ENCODE measurements at regions not wholly inside any gene's neighbourhood (a gene's known extent, or its start where the extent isn't known, plus 50 kb on each side); places are given as distances from the start of the nearest gene placed in this dataset.

DNA sequence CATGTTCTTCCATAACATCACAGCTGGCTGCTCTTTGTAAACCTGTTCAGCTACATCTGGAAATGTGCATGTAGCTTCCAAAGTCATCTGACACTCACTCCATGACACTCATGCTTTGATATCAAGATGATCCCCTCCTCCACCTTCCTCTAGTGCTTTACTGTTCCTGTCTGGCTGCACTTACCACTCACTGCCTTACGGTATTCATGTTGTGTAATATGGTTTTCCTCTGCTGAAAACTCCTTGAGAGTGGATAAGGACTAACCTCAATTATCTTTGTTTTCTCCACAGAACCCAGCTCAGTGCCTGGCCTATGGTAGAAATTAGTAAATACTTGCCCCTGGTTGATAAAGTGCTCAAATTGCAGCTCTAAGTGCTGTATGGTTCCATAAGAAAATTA is 483.9 kb downstream of the HTR7 start:
- H3K27me3 ChIP-seq (ENCODE audit: control insufficient read depth in 1 of 2, insufficient read depth in 2 of 2, low read length in 1 of 2): no peaks in the 10 kb centered on the region
- 95 to 97% methylated on average over 1 of the region's 1 CpG for whole genome bisulfite sequencing, 2 donors
- H3K27ac ChIP-seq (ENCODE audit: low read depth in 1 of 2, low read length in 2 of 2): no peak overlapping the region
- no peak for DNase-seq
- no peaks in the 10 kb centered on the region for H3K4me1 ChIP-seq (ENCODE audit: control insufficient read depth in 1 of 2, insufficient read depth in 2 of 2, low read length in 2 of 2)
- no peaks in the 10 kb centered on the region for H3K36me3 ChIP-seq (ENCODE audit: control insufficient read depth in 1 of 2, insufficient read depth in 2 of 2, low read length in 1 of 2)
- no peak for ATAC-seq (ENCODE audit: low FRiP score)
- H3K4me3 ChIP-seq (ENCODE audit: low read length in 2 of 2): no peak overlapping the region
- no peaks in the 10 kb centered on the region for H3K9me3 ChIP-seq (ENCODE audit: control insufficient read depth, low read length)
- intact Hi-C loops (cut with DNase I): no loop called here

DNA sequence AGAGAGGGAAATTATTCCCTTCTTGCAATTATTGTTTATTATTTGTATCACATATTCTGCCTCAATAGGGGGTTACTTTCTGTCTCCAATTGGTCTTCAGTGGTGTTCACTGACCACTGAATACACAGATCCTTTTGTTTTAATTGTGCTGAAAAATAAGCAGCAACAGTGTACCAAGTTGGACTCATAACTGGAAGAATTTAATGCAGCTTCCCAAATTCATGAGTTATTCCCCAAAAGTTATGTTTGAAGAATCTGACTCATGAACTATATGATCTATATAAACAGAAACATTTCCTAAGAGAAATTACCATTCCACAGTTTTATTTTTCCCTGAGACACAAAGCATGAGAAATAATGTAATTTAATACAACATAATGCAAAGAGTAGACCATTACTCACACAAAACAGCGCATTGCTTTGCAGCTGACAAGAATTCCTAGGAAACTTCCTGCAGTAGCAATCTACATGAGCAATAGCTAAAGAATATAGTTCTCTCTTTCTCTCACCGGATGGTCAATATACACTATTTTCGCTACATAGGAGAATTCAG is 479.2 kb downstream of the HTR7 start:
- no peaks in the 10 kb centered on the region for H3K9me3 ChIP-seq (ENCODE audit: control insufficient read depth, low read length)
- 70 to 86% methylated on average over 3 of the region's 3 CpGs for WGBS, 2 donors
- no peak for ATAC-seq (ENCODE audit: low FRiP score)
- no peaks in the 10 kb centered on the region for H3K27me3 ChIP-seq (ENCODE audit: control insufficient read depth in 1 of 2, insufficient read depth in 2 of 2, low read length in 1 of 2)
- no peaks in the 10 kb centered on the region for H3K36me3 ChIP-seq (ENCODE audit: control insufficient read depth in 1 of 2, insufficient read depth in 2 of 2, low read length in 1 of 2)
- H3K4me3 ChIP-seq (ENCODE audit: low read length in 2 of 2): no peak overlapping the region
- intact Hi-C loops (cut with DNase I): no loop called here
- no peak for DNase-seq
- no peak overlapping the region for H3K27ac ChIP-seq (ENCODE audit: low read depth in 1 of 2, low read length in 2 of 2)
- H3K4me1 ChIP-seq (ENCODE audit: control insufficient read depth in 1 of 2, insufficient read depth in 2 of 2, low read length in 2 of 2): no peaks in the 10 kb centered on the region

DNA sequence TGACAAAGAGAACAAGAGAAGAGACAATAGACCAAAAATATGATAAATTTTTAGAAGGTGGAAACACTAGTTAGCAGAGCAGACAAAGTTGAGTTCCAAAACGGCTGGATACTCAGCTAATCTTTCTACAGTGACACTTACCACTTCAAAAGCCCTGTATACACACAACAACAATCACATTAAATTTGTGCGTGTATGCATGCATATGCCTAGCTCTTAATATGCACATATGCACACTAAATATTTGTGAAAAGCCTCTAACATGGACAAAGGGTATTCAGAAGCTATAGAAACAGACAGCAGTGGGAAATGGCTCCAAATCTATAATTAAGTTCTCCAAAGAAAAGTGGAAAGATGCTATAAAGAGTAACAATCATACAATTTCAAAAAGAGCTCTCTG is 476.4 kb downstream of the HTR7 start:
- no peak for DNase-seq
- H3K9me3 ChIP-seq (ENCODE audit: control insufficient read depth, low read length): no peaks in the 10 kb centered on the region
- intact Hi-C loops (cut with DNase I): no loop called here
- H3K4me3 ChIP-seq (ENCODE audit: low read length in 2 of 2): no peak overlapping the region
- H3K4me1 ChIP-seq (ENCODE audit: control insufficient read depth in 1 of 2, insufficient read depth in 2 of 2, low read length in 2 of 2): no peaks in the 10 kb centered on the region
- H3K27me3 ChIP-seq (ENCODE audit: control insufficient read depth in 1 of 2, insufficient read depth in 2 of 2, low read length in 1 of 2): no peaks in the 10 kb centered on the region
- WGBS, 2 donors: 65 to 70% methylated on average over 2 of the region's 2 CpGs
- no peak for ATAC-seq (ENCODE audit: low FRiP score)
- no peak overlapping the region for H3K27ac ChIP-seq (ENCODE audit: low read depth in 1 of 2, low read length in 2 of 2)
- no peaks in the 10 kb centered on the region for H3K36me3 ChIP-seq (ENCODE audit: control insufficient read depth in 1 of 2, insufficient read depth in 2 of 2, low read length in 1 of 2)

DNA sequence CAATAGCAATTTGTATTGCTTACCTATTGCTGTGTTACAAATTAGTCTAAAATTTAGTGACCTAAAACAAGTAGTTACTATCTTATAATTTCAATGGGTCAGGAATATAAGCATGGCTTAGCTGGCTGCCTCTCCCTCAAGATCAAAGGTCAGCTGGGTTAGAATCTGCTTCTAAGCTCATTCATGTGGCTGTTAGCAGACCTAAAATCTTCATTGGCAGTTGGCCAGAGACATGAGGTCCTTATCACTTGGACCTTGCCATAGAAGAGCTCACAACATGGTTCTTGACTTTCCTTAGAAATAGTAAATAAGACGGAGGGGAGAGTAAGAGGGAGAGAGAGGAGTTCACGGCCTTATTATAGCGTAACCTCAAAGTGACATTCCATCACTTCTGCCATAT is 468.0 kb downstream of the HTR7 start:
- Histone ChIP-seq H3K27me3 (ENCODE audit: control insufficient read depth in 1 of 2, insufficient read depth in 2 of 2, low read length in 1 of 2) (no peaks in the 10 kb centered on the region), H3K36me3 (ENCODE audit: control insufficient read depth in 1 of 2, insufficient read depth in 2 of 2, low read length in 1 of 2) (no peaks in the 10 kb centered on the region), H3K4me1 (ENCODE audit: control insufficient read depth in 1 of 2, insufficient read depth in 2 of 2, low read length in 2 of 2) (no peaks in the 10 kb centered on the region), H3K27ac (ENCODE audit: low read depth in 1 of 2, low read length in 2 of 2) (no peak overlapping the region), H3K4me3 (ENCODE audit: low read length in 2 of 2) (no peak overlapping the region), H3K9me3 (ENCODE audit: control insufficient read depth, low read length) (no peaks in the 10 kb centered on the region)
- no peak for ATAC-seq (ENCODE audit: low FRiP score)
- WGBS, 2 donors: 97 to 100% methylated on average over 3 of the region's 3 CpGs
- DNase-seq: no peak
- intact Hi-C loops (cut with DNase I): no loop called here

DNA sequence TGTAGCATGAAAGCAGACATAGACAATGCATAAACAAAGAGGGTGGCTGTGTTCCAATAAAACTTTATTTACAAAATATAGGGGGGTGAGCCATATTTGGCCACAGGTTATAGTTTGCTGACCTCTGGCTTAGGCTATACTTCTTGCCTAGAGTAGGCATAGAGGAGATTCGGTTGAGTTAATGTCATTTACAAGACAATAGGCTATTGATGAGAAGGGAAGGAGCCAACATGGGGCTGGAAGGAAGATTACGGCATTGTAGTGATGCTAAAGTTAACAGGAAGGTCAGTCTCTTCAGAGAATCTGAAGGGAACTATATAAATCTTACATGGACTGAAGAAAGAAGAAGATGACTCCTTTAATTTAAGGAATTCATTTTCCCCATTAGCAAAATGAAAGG is 463.5 kb downstream of the HTR7 start:
- Histone ChIP-seq H3K9me3 (ENCODE audit: control insufficient read depth, low read length) (no peaks in the 10 kb centered on the region), H3K36me3 (ENCODE audit: control insufficient read depth in 1 of 2, insufficient read depth in 2 of 2, low read length in 1 of 2) (no peaks in the 10 kb centered on the region), H3K4me1 (ENCODE audit: control insufficient read depth in 1 of 2, insufficient read depth in 2 of 2, low read length in 2 of 2) (no peaks in the 10 kb centered on the region), H3K4me3 (ENCODE audit: low read length in 2 of 2) (no peak overlapping the region), H3K27ac (ENCODE audit: low read depth in 1 of 2, low read length in 2 of 2) (no peak overlapping the region), H3K27me3 (ENCODE audit: control insufficient read depth in 1 of 2, insufficient read depth in 2 of 2, low read length in 1 of 2) (no peaks in the 10 kb centered on the region)
- DNase-seq (no peak), ATAC-seq (ENCODE audit: low FRiP score) (no peak)
- intact Hi-C loops (cut with DNase I): no loop called here
- WGBS, 2 donors: 75 to 88% methylated on average over 2 of the region's 2 CpGs

DNA sequence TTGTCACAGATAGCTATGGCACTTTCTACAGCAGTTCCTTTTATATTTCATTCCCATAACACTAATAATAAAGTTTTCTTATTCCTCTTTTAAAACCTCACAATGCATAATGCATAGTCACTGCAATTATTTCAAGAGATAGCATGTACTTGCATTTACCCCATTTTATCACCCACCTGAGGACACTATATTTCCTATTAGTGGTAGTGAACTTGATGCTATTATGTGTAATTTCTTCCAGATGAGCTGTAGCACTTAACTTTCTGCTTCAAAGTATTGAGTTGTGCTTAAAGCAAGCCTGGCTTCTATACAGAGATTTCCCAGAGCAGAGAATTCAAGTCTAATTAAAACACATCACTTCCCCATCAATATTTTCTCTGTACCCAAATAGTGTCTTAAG is 461.1 kb downstream of the HTR7 start:
- no peak for ATAC-seq (ENCODE audit: low FRiP score)
- DNase-seq: no peak
- intact Hi-C loops (cut with DNase I): no loop called here

GRCh38 chr10:90398566-90398965 is 459.3 kb downstream of the HTR7 start:
- no peak for DNase-seq
- no peak overlapping the region for H3K27ac ChIP-seq (ENCODE audit: low read depth in 1 of 2, low read length in 2 of 2)
- H3K36me3 ChIP-seq (ENCODE audit: control insufficient read depth in 1 of 2, insufficient read depth in 2 of 2, low read length in 1 of 2): no peaks in the 10 kb centered on the region
- H3K27me3 ChIP-seq (ENCODE audit: control insufficient read depth in 1 of 2, insufficient read depth in 2 of 2, low read length in 1 of 2): no peaks in the 10 kb centered on the region
- no peaks in the 10 kb centered on the region for H3K4me1 ChIP-seq (ENCODE audit: control insufficient read depth in 1 of 2, insufficient read depth in 2 of 2, low read length in 2 of 2)
- intact Hi-C loops (cut with DNase I): no loop called here
- no peak for ATAC-seq (ENCODE audit: low FRiP score)
- H3K4me3 ChIP-seq (ENCODE audit: low read length in 2 of 2): no peak overlapping the region
- no peaks in the 10 kb centered on the region for H3K9me3 ChIP-seq (ENCODE audit: control insufficient read depth, low read length)

More for the DNA sequence above, 461.1 kb downstream of the HTR7 start:
- Histone ChIP-seq H3K4me1 (ENCODE audit: control insufficient read depth in 1 of 2, insufficient read depth in 2 of 2, low read length in 2 of 2) (no peaks in the 10 kb centered on the region), H3K36me3 (ENCODE audit: control insufficient read depth in 1 of 2, insufficient read depth in 2 of 2, low read length in 1 of 2) (no peaks in the 10 kb centered on the region), H3K27me3 (ENCODE audit: control insufficient read depth in 1 of 2, insufficient read depth in 2 of 2, low read length in 1 of 2) (no peaks in the 10 kb centered on the region), H3K4me3 (ENCODE audit: low read length in 2 of 2) (no peak overlapping the region), H3K27ac (ENCODE audit: low read depth in 1 of 2, low read length in 2 of 2) (no peak overlapping the region), H3K9me3 (ENCODE audit: control insufficient read depth, low read length) (no peaks in the 10 kb centered on the region)

GRCh38 chr10:90399782-90400181 is 458.1 kb downstream of the HTR7 start:
- intact Hi-C loops (cut with DNase I): no loop called here
- Histone ChIP-seq H3K27me3 (ENCODE audit: control insufficient read depth in 1 of 2, insufficient read depth in 2 of 2, low read length in 1 of 2) (no peaks in the 10 kb centered on the region), H3K4me3 (ENCODE audit: low read length in 2 of 2) (no peak overlapping the region), H3K9me3 (ENCODE audit: control insufficient read depth, low read length) (no peaks in the 10 kb centered on the region), H3K4me1 (ENCODE audit: control insufficient read depth in 1 of 2, insufficient read depth in 2 of 2, low read length in 2 of 2) (no peaks in the 10 kb centered on the region), H3K27ac (ENCODE audit: low read depth in 1 of 2, low read length in 2 of 2) (no peak overlapping the region), H3K36me3 (ENCODE audit: control insufficient read depth in 1 of 2, insufficient read depth in 2 of 2, low read length in 1 of 2) (no peaks in the 10 kb centered on the region)
- no peak for DNase-seq
- WGBS, 2 donors: 90 to 95% methylated on average over 1 of the region's 1 CpG
- ATAC-seq (ENCODE audit: low FRiP score): no peak

DNA sequence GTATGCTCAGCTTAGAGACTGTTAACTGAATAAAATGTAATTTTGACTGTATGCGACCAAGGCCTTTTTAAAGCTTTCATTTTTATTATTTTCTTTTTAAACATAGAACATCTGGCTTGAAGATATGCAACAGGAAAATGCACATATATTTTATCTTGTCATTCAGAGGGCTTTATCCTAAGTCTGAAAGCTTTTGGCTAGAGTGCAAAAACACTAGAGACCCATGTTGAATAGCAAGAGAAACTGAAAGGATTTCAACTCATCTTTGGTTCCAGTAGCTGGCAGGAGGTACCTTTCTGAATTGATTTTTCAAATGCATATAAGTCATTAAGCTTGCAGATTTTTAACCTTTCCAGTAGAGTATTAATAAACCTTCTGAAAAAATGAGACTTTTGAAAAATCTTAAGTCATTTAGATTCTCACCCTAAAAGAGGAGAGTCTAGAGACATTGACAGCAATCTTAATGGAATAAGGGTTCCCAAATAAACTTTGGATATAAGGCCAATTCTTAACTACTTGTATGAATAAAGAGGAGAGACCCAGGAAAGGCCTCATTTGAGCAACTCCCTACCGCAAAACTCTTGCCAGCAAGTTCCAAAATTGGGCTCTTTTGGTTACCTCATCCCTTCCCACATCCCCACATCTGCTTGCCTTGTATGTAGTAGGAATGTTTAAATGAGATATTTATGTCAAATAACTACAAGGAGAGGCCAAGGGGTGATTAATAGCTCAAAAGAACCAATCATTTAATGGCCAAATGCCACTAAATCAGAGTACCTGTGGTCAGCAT is 454.4 kb downstream of the HTR7 start:
- no peak overlapping the region for H3K4me3 ChIP-seq (ENCODE audit: low read length in 2 of 2)
- no peak overlapping the region for H3K27ac ChIP-seq (ENCODE audit: low read depth in 1 of 2, low read length in 2 of 2)
- no peak for DNase-seq
- whole genome bisulfite sequencing, 2 donors: 82 to 90% methylated on average over 2 of the region's 2 CpGs
- no peaks in the 10 kb centered on the region for H3K36me3 ChIP-seq (ENCODE audit: control insufficient read depth in 1 of 2, insufficient read depth in 2 of 2, low read length in 1 of 2)
- intact Hi-C loops (cut with DNase I): no loop called here
- ATAC-seq (ENCODE audit: low FRiP score): no peak
- no peaks in the 10 kb centered on the region for H3K27me3 ChIP-seq (ENCODE audit: control insufficient read depth in 1 of 2, insufficient read depth in 2 of 2, low read length in 1 of 2)
- no peaks in the 10 kb centered on the region for H3K4me1 ChIP-seq (ENCODE audit: control insufficient read depth in 1 of 2, insufficient read depth in 2 of 2, low read length in 2 of 2)
- H3K9me3 ChIP-seq (ENCODE audit: control insufficient read depth, low read length): no peaks in the 10 kb centered on the region

Measured in aorta (tissue), 5 donors.